GM19025 (cell line): ENCODE measurements at regions not wholly inside any gene's neighbourhood (a gene's known extent, or its start where the extent isn't known, plus 50 kb on each side); places are given as distances from the start of the nearest gene placed in this dataset.

Experiments
- ATAC-seq: cut with Tn5 transposase; IDR thresholded peaks from one replicate; pipeline ENCODE4 v1.9.1; 2021; ENCODE audit warnings: mild to moderate bottlenecking, low read depth, moderate library complexity; ENCODE audit not compliant: unreplicated experiment

DNA sequence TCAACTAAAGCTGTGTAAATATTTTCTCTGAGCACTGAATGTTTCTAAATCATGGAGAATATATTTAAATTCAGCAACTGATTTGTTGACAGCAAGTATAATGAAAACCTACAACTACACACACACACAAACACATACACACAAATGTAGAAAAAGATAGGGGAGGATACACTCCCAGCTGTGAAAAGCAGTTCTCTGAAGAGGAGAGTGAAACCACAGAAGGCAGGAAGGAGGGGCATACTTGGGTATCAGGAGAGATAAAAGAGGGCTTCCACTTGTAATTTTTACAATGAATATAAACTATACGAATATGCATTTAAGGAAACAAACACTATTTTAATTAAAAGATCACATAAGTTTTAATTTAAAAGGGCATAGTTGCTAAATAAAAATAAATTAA, 227.8 kb upstream of the SLC24A2 start:
- no peak for ATAC-seq

DNA sequence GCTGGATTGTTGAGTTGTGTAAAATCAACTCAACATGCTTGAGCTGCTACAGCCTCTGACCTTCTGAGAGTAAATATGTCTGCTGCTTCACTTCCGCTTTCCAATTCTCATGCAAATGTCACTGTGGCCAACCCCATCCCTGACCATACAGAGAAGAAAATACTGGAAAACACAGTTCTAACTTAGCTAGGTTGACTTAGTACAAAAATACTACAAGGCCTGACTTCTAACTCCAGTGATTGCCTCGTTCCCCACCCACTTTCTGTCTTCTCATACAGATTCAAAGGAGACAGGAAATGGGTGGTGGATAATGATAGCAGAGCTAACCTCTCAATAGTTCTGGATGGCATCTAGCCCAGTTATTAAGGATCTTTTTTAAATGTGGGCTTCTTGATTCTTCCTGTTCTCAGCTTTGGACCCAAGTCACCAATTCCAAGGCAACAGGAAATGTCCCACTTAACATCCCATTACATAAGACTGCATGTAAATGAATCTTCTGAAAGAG, 226.6 kb upstream of the SLC24A2 start:
- ATAC-seq: no peak

- ATAC-seq: no peak
These were observed 225.3 kb upstream of the SLC24A2 start for GRCh38 chr9:20014168-20014567.

- no peak for ATAC-seq
These were observed 223.4 kb upstream of the SLC24A2 start for GRCh38 chr9:20012232-20012631.

DNA sequence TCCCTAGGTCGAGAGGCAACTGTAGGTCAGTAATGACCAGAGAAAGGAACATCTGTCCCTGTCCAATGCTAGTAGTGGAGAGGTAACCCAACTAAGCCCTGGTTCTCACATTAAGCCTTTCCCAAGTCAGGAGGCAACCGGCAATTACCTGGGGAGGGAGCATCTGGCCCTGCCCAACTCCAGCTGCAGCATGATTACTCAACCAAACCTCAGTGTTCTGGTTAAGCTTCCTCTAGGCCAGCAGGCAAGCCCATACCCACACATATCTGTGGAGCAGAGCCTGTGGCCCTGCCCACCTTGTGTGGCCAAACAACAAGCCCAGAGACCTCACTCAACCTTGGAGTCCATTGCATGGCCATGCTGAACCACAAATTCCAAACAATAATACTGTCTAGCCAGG, 220.8 kb upstream of the SLC24A2 start:
- no peak for ATAC-seq

- ATAC-seq: no peak
These were observed 213.2 kb upstream of the SLC24A2 start for GRCh38 chr9:20002011-20002410.

DNA sequence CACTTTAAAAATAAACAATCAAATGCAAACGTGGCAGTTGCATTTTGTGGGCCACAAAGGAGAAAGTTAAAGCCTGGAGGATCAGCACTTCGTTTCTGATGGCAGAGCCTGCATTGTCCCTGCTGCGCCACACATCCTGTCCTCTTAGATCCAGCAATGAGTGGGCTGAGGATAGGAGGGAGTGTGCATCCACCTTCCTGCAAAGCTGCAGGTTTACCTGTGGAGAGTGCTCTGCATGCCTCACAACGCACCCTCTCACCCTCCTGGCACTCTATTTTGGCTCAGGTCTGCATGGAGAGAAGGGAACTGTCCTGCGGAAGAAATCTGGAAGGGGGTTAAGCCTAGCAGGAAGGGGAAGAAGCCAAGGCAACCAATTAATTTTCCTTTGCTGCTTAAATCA, 212.2 kb upstream of the SLC24A2 start:
- no peak for ATAC-seq

GRCh38 chr9:19999491-20000057, 210.7 kb upstream of the SLC24A2 start:
- ATAC-seq: peak; percentile 82

GRCh38 chr9:19998823-19999455, 210.1 kb upstream of the SLC24A2 start:
- peak; percentile 35 for ATAC-seq

DNA sequence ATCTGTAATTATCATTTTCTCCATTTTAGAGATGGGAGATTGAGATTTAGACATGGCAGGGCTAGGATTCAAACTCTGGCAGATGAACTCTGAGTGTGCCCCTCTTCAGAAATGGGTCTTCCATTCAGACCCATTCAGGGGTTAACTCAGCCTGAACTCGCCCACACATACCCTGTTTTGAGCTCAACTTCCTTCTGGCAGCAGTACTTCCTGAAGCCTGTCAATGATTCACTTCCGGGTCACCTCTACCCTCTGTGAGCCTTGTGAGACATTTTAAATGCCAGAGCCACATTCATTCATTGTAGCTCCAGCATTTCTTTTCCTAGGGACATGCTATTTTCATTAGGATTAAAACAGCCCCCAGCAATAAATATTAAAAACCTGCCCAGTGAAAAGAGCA, 209.3 kb upstream of the SLC24A2 start:
- ATAC-seq: no peak

- no peak for ATAC-seq
These were observed 206.8 kb upstream of the SLC24A2 start for GRCh38 chr9:19995619-19996018.

DNA sequence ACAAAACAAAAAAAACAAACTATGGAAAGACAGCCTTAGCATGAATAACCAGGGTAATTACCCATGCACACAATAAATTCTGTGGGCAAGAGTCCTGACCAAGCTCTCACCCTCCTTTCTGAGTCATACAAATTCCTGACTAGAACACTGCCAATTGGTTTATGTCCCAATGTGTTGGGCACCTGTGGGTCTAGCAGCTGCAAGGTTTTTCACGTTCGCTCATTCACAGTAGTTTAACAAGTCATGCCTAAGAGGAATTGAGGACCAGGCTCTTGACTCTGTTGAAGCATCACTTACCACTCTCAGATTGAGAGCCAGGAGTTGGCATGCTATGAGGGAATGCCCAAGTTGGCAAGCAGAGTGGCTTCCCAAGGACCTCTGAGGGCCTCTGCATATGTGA, 205.5 kb upstream of the SLC24A2 start:
- ATAC-seq: no peak

- ATAC-seq: no peak
These were observed 203.7 kb upstream of the SLC24A2 start for GRCh38 chr9:19992556-19992955.

- no peak for ATAC-seq
These were observed 200.4 kb upstream of the SLC24A2 start for GRCh38 chr9:19989213-19989612.

DNA sequence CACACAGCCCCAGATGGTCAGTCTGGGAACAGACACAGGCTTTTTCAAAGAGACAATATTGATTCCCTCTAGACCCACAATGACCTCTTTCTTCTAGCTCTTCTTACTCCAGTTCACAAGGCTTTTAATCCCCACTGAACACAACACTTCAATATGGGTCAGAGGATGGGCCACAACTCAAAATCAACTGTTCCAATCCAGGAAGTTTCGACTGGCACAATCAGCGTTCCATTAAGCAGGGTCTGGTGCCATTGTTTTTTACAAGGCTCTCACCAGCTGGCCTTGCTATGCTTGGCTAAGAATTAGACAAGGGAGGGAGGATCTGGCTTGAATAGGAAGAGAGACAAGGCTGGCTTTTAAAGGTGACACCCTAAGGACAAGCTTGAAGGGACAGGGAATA, 199.4 kb upstream of the SLC24A2 start:
- ATAC-seq: no peak

DNA sequence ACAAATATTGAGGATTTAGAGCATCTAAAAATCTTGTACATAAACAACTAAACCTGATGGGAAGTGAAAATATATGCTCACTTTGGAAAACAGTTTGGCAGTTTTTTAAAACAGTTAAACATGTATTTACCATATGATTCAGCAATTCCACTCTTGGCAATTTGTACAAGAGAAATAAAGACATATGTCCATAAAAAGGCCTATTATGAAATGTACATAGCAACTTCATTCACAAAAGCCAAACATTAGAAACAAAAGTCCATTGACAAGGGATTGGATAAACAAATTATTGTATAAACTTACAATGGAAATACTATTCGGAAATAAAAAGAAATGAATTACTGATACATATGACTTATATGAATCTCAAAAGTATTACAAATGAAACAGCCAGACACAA, 196.2 kb upstream of the SLC24A2 start:
- no peak for ATAC-seq

- no peak for ATAC-seq
These were observed 187.4 kb upstream of the SLC24A2 start for GRCh38 chr9:19976226-19976625.

- no peak for ATAC-seq
These were observed 186.7 kb upstream of the SLC24A2 start for GRCh38 chr9:19975499-19975898.

DNA sequence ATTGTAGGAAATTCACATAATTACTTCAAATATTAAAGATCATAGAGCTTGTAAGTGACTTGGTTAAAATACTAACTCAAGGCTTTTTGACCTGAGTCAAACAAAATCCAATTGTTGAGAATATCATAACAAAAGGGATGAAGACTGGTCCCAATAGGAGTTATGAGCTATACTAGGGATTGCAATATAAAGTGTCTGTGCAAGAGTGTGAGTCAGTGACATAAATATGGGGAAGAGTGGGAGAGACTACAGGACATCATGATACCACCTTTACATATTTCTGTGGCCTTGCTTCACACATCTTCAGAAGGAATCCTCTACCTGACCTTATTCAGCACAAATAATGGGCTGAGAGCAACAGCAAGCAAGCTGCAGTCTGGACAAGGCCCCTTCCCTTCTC, 180.9 kb upstream of the SLC24A2 start:
- no peak for ATAC-seq

- ATAC-seq: no peak
These were observed 179.1 kb upstream of the SLC24A2 start for GRCh38 chr9:19967888-19968459.

- ATAC-seq: no peak
These were observed 178.5 kb upstream of the SLC24A2 start for GRCh38 chr9:19967216-19967887.

DNA sequence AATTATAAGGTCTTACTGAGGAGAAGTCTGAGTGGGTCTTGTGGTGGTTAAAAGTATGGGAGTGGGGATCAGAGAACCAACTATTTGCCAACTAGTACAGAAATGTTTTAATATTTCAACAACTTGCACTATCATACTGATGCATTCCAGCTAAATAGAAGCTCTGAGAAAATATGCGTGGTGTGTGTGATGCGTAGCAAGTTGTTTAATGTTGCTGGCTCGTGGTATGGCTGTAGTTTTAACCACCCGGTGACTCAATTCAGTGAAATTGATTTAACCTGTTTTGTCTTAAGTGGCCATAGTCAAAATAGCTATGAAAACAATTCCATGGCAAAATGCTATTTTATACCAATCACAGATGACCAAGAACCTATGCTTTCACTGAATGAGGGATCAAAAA, 176.5 kb upstream of the SLC24A2 start:
- no peak for ATAC-seq
